HepG2 (cell line): ENCODE measurements at regions not wholly inside any gene's neighbourhood (a gene's known extent, or its start where the extent isn't known, plus 50 kb on each side); places are given as distances from the start of the nearest gene placed in this dataset.
A peak's percentile ranks its signal among the peaks of the same experiment; 100 is the strongest.

Experiments used
- ATF7 ChIP-seq, 2 experiments: fragments of 450-650 bp in 1 of 2; sonication (generic) in 1 of 2; formaldehyde crosslinking in 1 of 2; IDR thresholded peaks; 2 replicates each; pipeline versions ENCODE4 v1.4.0 to v1.6.1; 2016 to 2020; ENCODE audit warnings: antibody characterized with exemption in 1 of 2, mild to moderate bottlenecking in 1 of 2, missing genetic modification reagents in 1 of 2
- BHLHE40 ChIP-seq: IDR thresholded peaks from 2 replicates; pipeline ENCODE4 v1.6.1; 2011; ENCODE audit warnings: low read length, improper control_type of control experiment
- CC2D1A ChIP-seq: sonication (generic); formaldehyde crosslinking; IDR thresholded peaks from 2 replicates; pipeline ENCODE4 v1.8.1; 2023; ENCODE audit warnings: mild to moderate bottlenecking, missing genetic modification reagents
- ELF4 ChIP-seq: sonication (generic); formaldehyde crosslinking; IDR thresholded peaks from 2 replicates; pipeline ENCODE4 v1.5.0; 2020; ENCODE audit warnings: missing genetic modification reagents, mild to moderate bottlenecking, moderate library complexity, borderline replicate concordance
- FOSL2 ChIP-seq: sonication (generic); formaldehyde crosslinking; IDR thresholded peaks from 2 replicates; pipeline ENCODE4 v1.4.0; 2020; ENCODE audit warnings: missing genetic modification reagents
- FOXA1 ChIP-seq, 2 experiments: fragments of 450-650 bp in 1 of 2; sonication (generic) in 1 of 2; formaldehyde crosslinking in 1 of 2; IDR thresholded peaks; 2 replicates each; pipeline versions ENCODE4 v1.4.0 to v1.6.1; 2016 to 2020; ENCODE audit warnings: missing genetic modification reagents in 1 of 2
- FOXK1 ChIP-seq: sonication (generic); formaldehyde crosslinking; IDR thresholded peaks from 2 replicates; pipeline ENCODE4 v1.4.0; 2020; ENCODE audit warnings: low read depth, missing genetic modification reagents, borderline replicate concordance
- GATAD2A ChIP-seq: IDR thresholded peaks from 2 replicates; pipeline ENCODE4 v1.6.1; 2016
- HMG20A ChIP-seq: IDR thresholded peaks from 2 replicates; pipeline ENCODE4 v1.6.1; 2016; ENCODE audit warnings: borderline replicate concordance
- MXI1 ChIP-seq: IDR thresholded peaks from 3 replicates; pipeline ENCODE4 v1.6.1; 2012; ENCODE audit warnings: low read depth, low read length, inconsistent platforms, borderline replicate concordance
- RARA ChIP-seq: IDR thresholded peaks from 2 replicates; pipeline ENCODE4 v1.6.1; 2016; ENCODE audit warnings: missing genetic modification reagents, missing compliant biosample characterization
- SALL1 ChIP-seq: sonication (generic); formaldehyde crosslinking; IDR thresholded peaks from 2 replicates; pipeline ENCODE4 v1.8.0; 2022; ENCODE audit warnings: mild to moderate bottlenecking, missing genetic modification reagents
- SAP130 ChIP-seq: IDR thresholded peaks from 2 replicates; pipeline ENCODE4 v1.6.1; 2016; ENCODE audit warnings: low read depth
- TEAD3 ChIP-seq: optimal IDR thresholded peaks from 2 replicates; pipeline ENCODE3; 2016; ENCODE audit warnings: borderline replicate concordance
- ZNF614 ChIP-seq: IDR thresholded peaks from 2 replicates; pipeline ENCODE4 v1.6.1; 2018; ENCODE audit warnings: missing biosample characterization, missing genetic modification reagents, inconsistent platforms, borderline replicate concordance
- ZNF792 ChIP-seq: IDR thresholded peaks from 2 replicates; pipeline ENCODE4 v1.6.1; 2016
- TF ChIP-seq, protein P1 (sequence below): IDR thresholded peaks from 2 replicates; pipeline ENCODE4 v1.6.1; 2016
- TF ChIP-seq, protein P2 (sequence below): sonication (generic); formaldehyde crosslinking; IDR thresholded peaks from 2 replicates; pipeline ENCODE4 v1.8.0; 2022; ENCODE audit warnings: missing genetic modification reagents, low read depth, mild to moderate bottlenecking, borderline replicate concordance
- TF ChIP-seq, protein P3 (sequence below): sonication (generic); formaldehyde crosslinking; IDR thresholded peaks from 2 replicates; pipeline ENCODE4 v1.5.1; 2020; ENCODE audit warnings: mild to moderate bottlenecking, missing genetic modification reagents, borderline replicate concordance
- TF ChIP-seq, protein P4 (sequence below): sonication (generic); formaldehyde crosslinking; IDR thresholded peaks from 2 replicates; pipeline ENCODE4 v1.5.1; 2020; ENCODE audit warnings: mild to moderate bottlenecking, missing genetic modification reagents, moderate library complexity
- TF ChIP-seq, protein P5 (sequence below): IDR thresholded peaks from 2 replicates; pipeline ENCODE4 v1.6.1; 2012; ENCODE audit warnings: low read depth, low read length, improper control_type of control experiment

DNA sequence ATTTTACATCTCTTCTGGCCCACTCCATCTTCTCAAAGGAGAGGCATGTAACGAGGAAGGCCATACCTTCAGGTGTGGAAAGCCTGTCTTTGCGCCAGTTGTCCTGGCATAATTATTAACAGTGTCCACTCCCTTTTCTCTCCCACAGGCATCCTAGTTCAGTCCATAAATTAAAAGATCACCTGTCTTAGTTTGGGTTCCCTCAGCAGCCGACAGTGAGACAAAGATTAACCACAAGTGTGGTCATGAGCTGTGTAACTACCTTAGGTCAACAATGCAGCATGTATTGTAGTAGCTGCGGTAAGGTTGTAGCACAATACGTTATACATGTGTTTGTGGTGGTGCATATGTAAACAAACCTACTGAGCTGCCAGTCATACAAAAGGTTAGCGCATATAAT is 103.3 kb upstream of the GALNT15 start (continued):
- no peak for TF ChIP-seq CC2D1A (CRISPR knock-in tag)
- peak; percentile 54; the same call in 1 of the 2 replicates for TF ChIP-seq FOXK1
- TF ChIP-seq RARA, result peak; percentile 54
- TF ChIP-seq, protein P1, sequence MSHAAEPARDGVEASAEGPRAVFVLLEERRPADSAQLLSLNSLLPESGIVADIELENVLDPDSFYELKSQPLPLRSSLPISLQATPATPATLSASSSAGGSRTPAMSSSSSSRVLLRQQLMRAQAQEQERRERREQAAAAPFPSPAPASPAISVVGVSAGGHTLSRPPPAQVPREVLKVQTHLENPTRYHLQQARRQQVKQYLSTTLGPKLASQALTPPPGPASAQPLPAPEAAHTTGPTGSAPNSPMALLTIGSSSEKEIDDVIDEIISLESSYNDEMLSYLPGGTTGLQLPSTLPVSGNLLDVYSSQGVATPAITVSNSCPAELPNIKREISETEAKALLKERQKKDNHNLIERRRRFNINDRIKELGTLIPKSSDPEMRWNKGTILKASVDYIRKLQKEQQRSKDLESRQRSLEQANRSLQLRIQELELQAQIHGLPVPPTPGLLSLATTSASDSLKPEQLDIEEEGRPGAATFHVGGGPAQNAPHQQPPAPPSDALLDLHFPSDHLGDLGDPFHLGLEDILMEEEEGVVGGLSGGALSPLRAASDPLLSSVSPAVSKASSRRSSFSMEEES (CRISPR knock-in tag), result peak; percentile 54; the same call in 1 of the 2 replicates
- TF ChIP-seq ZNF792 (CRISPR knock-in tag), result peak; percentile 36; the same call in 1 of the 2 replicates
- TF ChIP-seq, protein P2, sequence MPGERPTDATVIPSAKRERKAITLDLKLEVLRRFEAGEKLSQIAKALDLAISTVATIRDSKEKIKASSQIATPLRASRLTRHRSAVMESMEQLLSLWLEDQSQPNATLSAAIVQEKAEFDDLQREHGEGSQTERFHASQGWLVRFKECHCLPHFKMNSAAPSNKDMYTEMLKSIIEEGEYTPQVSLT (CRISPR knock-in tag), result no peak
- peak; percentile 44; the same call in 1 of the 2 replicates for TF ChIP-seq GATAD2A (CRISPR knock-in tag)
- TF ChIP-seq, protein P3, sequence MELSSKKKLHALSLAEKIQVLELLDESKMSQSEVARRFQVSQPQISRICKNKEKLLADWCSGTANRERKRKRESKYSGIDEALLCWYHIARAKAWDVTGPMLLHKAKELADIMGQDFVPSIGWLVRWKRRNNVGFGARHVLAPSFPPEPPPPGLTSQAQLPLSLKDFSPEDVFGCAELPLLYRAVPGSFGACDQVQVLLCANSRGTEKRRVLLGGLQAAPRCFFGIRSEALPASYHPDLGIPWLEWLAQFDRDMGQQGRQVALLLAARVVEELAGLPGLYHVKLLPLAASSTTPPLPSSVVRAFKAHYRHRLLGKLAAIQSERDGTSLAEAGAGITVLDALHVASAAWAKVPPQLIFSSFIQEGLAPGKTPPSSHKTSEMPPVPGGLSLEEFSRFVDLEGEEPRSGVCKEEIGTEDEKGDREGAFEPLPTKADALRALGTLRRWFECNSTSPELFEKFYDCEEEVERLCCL (CRISPR knock-in tag), result no peak
- peak; percentile 29; the same call in 1 of the 3 replicates for TF ChIP-seq MXI1
- TF ChIP-seq, protein P4, sequence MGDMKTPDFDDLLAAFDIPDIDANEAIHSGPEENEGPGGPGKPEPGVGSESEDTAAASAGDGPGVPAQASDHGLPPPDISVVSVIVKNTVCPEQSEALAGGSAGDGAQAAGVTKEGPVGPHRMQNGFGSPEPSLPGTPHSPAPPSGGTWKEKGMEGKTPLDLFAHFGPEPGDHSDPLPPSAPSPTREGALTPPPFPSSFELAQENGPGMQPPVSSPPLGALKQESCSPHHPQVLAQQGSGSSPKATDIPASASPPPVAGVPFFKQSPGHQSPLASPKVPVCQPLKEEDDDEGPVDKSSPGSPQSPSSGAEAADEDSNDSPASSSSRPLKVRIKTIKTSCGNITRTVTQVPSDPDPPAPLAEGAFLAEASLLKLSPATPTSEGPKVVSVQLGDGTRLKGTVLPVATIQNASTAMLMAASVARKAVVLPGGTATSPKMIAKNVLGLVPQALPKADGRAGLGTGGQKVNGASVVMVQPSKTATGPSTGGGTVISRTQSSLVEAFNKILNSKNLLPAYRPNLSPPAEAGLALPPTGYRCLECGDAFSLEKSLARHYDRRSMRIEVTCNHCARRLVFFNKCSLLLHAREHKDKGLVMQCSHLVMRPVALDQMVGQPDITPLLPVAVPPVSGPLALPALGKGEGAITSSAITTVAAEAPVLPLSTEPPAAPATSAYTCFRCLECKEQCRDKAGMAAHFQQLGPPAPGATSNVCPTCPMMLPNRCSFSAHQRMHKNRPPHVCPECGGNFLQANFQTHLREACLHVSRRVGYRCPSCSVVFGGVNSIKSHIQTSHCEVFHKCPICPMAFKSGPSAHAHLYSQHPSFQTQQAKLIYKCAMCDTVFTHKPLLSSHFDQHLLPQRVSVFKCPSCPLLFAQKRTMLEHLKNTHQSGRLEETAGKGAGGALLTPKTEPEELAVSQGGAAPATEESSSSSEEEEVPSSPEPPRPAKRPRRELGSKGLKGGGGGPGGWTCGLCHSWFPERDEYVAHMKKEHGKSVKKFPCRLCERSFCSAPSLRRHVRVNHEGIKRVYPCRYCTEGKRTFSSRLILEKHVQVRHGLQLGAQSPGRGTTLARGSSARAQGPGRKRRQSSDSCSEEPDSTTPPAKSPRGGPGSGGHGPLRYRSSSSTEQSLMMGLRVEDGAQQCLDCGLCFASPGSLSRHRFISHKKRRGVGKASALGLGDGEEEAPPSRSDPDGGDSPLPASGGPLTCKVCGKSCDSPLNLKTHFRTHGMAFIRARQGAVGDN, result no peak
- peak; percentile 58 for TF ChIP-seq SAP130 (CRISPR knock-in tag)
- peak; percentile 13 for TF ChIP-seq TEAD3 (CRISPR knock-in tag)
- 0 out of 2 replicates have a peak, but pooled peaks have one; percentile 23 for TF ChIP-seq ZNF614 (CRISPR knock-in tag)
- TF ChIP-seq FOXA1 (IDR thresholded peaks at IDR 0.05), result peak; percentile 67; the same call in 1 of the 2 replicates
- peak; percentile 64 for TF ChIP-seq FOXA1 (CRISPR knock-in tag; IDR thresholded peaks at IDR 0.05)
- TF ChIP-seq ELF4 (CRISPR knock-in tag), result no peak
- TF ChIP-seq FOSL2 (CRISPR knock-in tag), result peak; percentile 68
- TF ChIP-seq BHLHE40, result no peak
- TF ChIP-seq SALL1 (CRISPR knock-in tag), result peak; percentile 41; the same call in 1 of the 2 replicates
- no peak for TF ChIP-seq ATF7 (IDR thresholded peaks at IDR 0.05)
- TF ChIP-seq ATF7 (CRISPR knock-in tag; IDR thresholded peaks at IDR 0.05), result no peak
- TF ChIP-seq, protein P5, sequence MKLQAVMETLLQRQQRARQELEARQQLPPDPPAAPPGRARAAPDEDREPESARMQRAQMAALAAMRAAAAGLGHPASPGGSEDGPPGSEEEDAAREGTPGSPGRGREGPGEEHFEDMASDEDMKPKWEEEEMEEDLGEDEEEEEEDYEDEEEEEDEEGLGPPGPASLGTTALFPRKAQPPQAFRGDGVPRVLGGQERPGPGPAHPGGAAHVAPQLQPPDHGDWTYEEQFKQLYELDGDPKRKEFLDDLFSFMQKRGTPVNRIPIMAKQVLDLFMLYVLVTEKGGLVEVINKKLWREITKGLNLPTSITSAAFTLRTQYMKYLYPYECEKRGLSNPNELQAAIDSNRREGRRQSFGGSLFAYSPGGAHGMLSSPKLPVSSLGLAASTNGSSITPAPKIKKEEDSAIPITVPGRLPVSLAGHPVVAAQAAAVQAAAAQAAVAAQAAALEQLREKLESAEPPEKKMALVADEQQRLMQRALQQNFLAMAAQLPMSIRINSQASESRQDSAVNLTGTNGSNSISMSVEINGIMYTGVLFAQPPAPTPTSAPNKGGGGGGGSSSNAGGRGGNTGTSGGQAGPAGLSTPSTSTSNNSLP, result 0 out of 2 replicates have a peak, but pooled peaks have one; percentile 10
- peak; percentile 54; the same call in 1 of the 2 replicates for TF ChIP-seq HMG20A
